ENCODE measurements at regions not wholly inside any gene's neighbourhood (a gene's known extent, or its start where the extent isn't known, plus 50 kb on each side); places are given as distances from the start of the nearest gene placed in this dataset.

- TF ChIP-seq CTCF (IDR thresholded peaks at IDR 0.05; ENCODE audit: control extremely low read depth in 1 of 3, insufficient read depth in 1 of 3, low read depth in 1 of 3, low read length in 3 of 3) (no peak), BCL11A (IDR thresholded peaks at IDR 0.05; ENCODE audit: low read depth in 2 of 2, low read length in 2 of 2) (no peak), EZH2 (IDR thresholded peaks at IDR 0.05; ENCODE audit: low read depth, low read length, severe bottlenecking) (no peak), JUN (IDR thresholded peaks at IDR 0.05; ENCODE audit: low read depth, low read length) (no peak), SIN3A (conservative IDR thresholded peaks at IDR 0.05 in 1 of 2, IDR thresholded peaks at IDR 0.05 in 1 of 2; ENCODE audit: low read depth in 1 of 2, low read length in 2 of 2) (no peak), EP300 (IDR thresholded peaks at IDR 0.05; ENCODE audit: borderline replicate concordance in 1 of 2, low read depth in 2 of 2, low read length in 2 of 2) (no peak), CHD1 (IDR thresholded peaks at IDR 0.05; ENCODE audit: low read depth, low read length) (no peak), NANOG (IDR thresholded peaks at IDR 0.05; ENCODE audit: insufficient read depth, low read depth, low read length, poor library complexity, severe bottlenecking) (no peak), SP1 (IDR thresholded peaks at IDR 0.05; ENCODE audit: low read depth, low read length) (no peak), KDM1A (IDR thresholded peaks at IDR 0.05; ENCODE audit: borderline replicate concordance, low read length) (no peak), TEAD4 (IDR thresholded peaks at IDR 0.05; ENCODE audit: low read depth, low read length) (no peak), CBX5 (IDR thresholded peaks at IDR 0.05; ENCODE audit: low read depth, low read length) (no peak)
These were observed 1511.2 kb upstream of the CDH9 start for GRCh38 chr5:28549588-28549987.

Measured in H1 (cell line).